Mucosa of descending colon (tissue), 3 donors: ENCODE measurements at regions not wholly inside any gene's neighbourhood (a gene's known extent, or its start where the extent isn't known, plus 50 kb on each side); places are given as distances from the start of the nearest gene placed in this dataset.
"Not testable (repeated sequence)": the region's sequence is repeated elsewhere in the genome, so short reads cannot be mapped to it uniquely, and the experiment has no call there.

ENCODE experiments used
- ATAC-seq: fragments of 200-7000 bp; cut with Tn5 transposase; one replicate; pipeline ENCODE4 v1.9.1; 2020; ENCODE audit warnings: mild to moderate bottlenecking, moderate library complexity
- DNase-seq, 3 donors: peaks; one replicate each; pipeline ENCODE4 v3.0.0-alpha.2; 2020
- H3K36me3 ChIP-seq: fragments of 200-600 bp; one replicate; pipeline ENCODE4 v1.8.0; 2021; ENCODE audit warnings: low read depth, mild to moderate bottlenecking
- H3K4me1 ChIP-seq: fragments of 200-600 bp; one replicate; pipeline ENCODE4 v1.8.0; 2021; ENCODE audit warnings: low read depth, mild to moderate bottlenecking
- H3K4me3 ChIP-seq: fragments of 200-600 bp; one replicate; pipeline ENCODE4 v1.8.0; 2021; ENCODE audit warnings: mild to moderate bottlenecking
- H3K9me3 ChIP-seq: fragments of 200-600 bp; one replicate; pipeline ENCODE4 v1.8.0; 2021; ENCODE audit warnings: mild to moderate bottlenecking
- intact Hi-C, 2 donors: fragments of 100-400 bp; cut with DNase I in 1 of 2; cut with micrococcal nuclease in 1 of 2; formaldehyde crosslinking; loops; one replicate each; pipeline versions ENCODE4 v1.11.0 to v1.11.1; 2022; cut with DNase I, micrococcal nuclease
- TF ChIP-seq, protein P1 (sequence below): fragments of 200-600 bp; IDR thresholded peaks from one replicate; pipeline ENCODE4 v1.8.0; 2022; ENCODE audit warnings: antibody characterized with exemption, mild to moderate bottlenecking
- donor health status: DM: no; HTN: no; CAD: no; lungs with moderate emphysema.
- donor health status: DM: no; HTN: no; CAD: no.
- donor health status: DM: no; HTN: yes; CAD: no.

DNA sequence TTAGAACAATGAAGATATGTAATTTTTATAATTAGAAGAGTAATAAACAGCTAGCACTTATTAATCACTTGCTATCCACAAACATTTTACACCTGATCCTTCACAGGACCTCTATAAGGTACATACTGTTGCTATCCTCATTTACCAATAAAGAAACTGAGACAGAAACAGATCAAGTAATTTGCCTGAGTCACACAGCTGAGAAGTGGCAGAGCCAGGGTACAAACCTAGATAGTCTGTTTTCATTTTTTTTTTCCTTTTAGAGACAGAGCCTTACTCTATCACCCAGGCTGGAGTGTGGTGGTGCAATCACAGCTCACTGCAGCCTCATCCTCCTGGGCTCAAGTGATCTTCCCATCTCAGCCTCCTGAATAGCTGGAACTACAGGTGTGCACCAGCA is 71.8 kb upstream of the PTH start:
- intact Hi-C loops = no loop called here
- TF ChIP-seq, protein P1, sequence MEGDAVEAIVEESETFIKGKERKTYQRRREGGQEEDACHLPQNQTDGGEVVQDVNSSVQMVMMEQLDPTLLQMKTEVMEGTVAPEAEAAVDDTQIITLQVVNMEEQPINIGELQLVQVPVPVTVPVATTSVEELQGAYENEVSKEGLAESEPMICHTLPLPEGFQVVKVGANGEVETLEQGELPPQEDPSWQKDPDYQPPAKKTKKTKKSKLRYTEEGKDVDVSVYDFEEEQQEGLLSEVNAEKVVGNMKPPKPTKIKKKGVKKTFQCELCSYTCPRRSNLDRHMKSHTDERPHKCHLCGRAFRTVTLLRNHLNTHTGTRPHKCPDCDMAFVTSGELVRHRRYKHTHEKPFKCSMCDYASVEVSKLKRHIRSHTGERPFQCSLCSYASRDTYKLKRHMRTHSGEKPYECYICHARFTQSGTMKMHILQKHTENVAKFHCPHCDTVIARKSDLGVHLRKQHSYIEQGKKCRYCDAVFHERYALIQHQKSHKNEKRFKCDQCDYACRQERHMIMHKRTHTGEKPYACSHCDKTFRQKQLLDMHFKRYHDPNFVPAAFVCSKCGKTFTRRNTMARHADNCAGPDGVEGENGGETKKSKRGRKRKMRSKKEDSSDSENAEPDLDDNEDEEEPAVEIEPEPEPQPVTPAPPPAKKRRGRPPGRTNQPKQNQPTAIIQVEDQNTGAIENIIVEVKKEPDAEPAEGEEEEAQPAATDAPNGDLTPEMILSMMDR = no peak
- H3K36me3 ChIP-seq = no peaks in the 10 kb centered on the region
- ATAC-seq = no peak
- no peaks in the 10 kb centered on the region for H3K9me3 ChIP-seq
- no peaks in the 10 kb centered on the region for H3K4me1 ChIP-seq
- no peak overlapping the region for H3K4me3 ChIP-seq
- no peak for DNase-seq

DNA sequence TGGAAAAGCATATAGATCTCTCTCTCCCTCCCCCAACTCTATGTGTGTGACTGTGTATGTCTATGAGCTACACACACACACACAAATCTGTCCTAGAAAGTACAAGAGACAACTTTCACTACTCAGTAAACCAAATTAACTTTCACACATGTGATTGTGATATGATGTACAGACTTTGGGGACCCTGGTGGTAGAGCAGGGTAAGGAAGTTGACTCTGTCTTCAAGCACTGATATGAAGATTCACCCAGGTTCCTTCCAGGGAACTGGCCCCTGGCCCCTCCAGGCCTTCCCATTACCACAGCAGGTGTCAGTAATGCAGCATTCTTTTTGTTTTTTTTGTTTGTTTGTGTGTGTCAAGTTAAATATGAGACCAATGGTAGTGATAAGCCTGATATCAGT is 66.1 kb upstream of the PTH start:
- Histone ChIP-seq H3K36me3 (no peaks in the 10 kb centered on the region), H3K9me3 (no peaks in the 10 kb centered on the region), H3K4me3 (no peak overlapping the region), H3K4me1 (no peaks in the 10 kb centered on the region)
- intact Hi-C loops = no loop called here
- TF ChIP-seq, protein P1 = no peak
- DNase-seq (no peak), ATAC-seq (no peak)

DNA sequence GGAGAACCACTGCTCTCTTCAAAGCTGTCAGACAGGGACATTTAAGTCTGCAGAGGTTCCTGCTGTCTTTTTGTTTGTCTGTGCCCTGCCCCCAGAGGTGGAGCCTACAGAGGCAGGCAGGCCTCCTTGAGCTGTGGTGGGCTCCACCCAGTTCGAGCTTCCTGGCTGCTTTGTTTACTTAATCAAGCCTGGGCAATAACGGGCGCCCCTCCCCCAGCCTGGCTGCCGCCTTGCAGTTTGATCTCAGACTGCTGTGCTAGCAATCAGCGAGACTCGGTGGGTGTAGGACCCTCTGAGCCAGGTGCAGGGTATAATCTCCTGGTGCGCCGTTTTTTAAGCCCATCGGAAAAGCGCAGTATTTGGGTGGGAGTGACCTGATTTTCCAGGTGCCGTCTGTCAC is 64.5 kb upstream of the PTH start:
- ATAC-seq, H3K4me3 ChIP-seq, H3K36me3 ChIP-seq, H3K4me1 ChIP-seq, H3K9me3 ChIP-seq, intact Hi-C loops: not testable (repeated sequence)
- DNase-seq = peak; percentile 80 to 88 (median 85)

DNA sequence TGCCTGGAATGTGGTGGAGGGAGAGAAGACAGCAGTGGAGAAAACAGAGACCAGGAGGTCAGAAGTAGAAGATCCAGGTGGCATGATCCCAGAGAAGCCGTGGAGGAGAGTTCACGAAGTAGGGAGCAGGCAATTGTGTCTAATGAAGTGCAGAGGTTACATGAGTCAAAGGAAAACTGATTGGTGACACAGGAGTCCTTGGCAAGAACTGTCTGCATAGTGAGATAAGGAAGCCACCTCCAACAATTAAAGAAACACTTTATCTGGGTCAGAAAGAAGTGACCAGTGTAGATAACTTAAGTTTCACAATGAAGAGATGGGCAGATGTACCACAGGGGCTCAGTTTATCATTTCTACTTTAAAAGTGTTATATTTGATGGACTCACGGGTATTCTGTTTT is 57.0 kb upstream of the PTH start:
- no peak for ATAC-seq
- H3K36me3 ChIP-seq = no peaks in the 10 kb centered on the region
- TF ChIP-seq, protein P1 = no peak
- H3K9me3 ChIP-seq = no peaks in the 10 kb centered on the region
- no peak for DNase-seq
- no peak overlapping the region for H3K4me3 ChIP-seq
- H3K4me1 ChIP-seq = no peaks in the 10 kb centered on the region
- intact Hi-C loops = no loop called here

DNA sequence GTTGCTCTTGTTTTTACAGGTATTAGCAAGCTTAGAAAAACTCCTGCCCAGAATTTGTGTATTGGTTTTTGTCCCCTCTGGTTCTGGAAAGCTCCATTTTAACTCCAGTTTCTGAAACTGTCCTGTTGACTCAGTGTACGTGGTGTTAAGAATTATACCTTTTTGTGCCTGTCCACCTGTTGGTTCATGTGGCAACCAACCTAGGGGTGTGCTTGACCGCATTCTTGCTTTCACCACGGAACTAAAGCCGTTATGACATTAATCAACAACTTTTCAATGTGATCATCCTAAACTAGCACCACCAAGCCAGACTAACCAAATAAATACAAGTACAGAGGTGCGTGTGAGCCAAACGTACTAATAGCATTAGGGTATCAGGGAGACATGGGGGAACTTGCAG is 56.0 kb upstream of the PTH start:
- Histone ChIP-seq H3K4me1 (no peaks in the 10 kb centered on the region), H3K36me3 (no peaks in the 10 kb centered on the region), H3K9me3 (peaks cover 1% of the 10 kb centered on the region), H3K4me3 (no peak overlapping the region)
- DNase-seq (no peak), ATAC-seq (no peak)
- intact Hi-C loops = no loop called here
- TF ChIP-seq, protein P1 = no peak

DNA sequence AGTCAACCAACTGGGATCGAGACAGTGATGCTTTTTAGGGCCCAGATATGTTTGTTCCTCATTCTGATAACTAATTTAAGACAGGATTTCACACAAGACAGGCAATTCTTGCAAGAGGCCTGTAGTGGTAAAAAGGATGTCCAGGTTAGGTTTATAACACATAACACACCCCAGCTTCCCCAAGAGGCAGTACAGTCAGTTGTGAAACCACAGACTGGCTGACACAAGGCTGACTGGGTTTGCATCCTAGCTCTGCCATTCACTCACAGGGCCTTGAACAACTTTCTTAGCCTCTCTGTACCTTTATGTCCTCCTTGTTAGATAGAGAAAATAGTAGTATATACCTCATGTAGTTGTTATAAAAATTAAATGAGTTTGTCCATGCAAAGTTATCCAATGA is 55.0 kb upstream of the PTH start:
- Histone ChIP-seq H3K9me3 (peaks cover 12% of the 10 kb centered on the region), H3K4me1 (no peaks in the 10 kb centered on the region), H3K36me3 (no peaks in the 10 kb centered on the region), H3K4me3 (no peak overlapping the region)
- intact Hi-C loops = no loop called here
- no peak for DNase-seq
- TF ChIP-seq, protein P1 = no peak
- no peak for ATAC-seq

DNA sequence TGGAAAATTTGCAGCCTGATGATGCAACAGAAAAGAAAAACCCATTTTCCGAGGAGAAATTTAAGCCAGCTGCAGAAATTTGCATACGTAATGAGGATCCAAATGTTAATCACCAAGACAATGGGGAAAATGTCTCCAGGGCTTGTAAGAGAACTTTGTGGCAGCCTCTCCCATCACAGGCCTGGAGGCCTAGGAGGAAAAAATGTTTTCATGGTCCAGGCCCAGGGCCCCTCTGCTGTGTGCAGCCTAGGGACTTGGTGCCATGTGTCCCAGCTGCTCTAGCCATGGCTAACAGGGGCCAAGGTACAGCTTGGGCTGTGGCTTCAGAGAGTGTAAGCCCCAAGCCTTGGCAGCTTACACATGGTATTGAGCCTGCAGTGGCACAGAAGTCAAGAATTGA is 50.3 kb upstream of the PTH start:
- intact Hi-C loops, H3K4me1 ChIP-seq, H3K4me3 ChIP-seq, DNase-seq, H3K36me3 ChIP-seq, ATAC-seq: not testable (repeated sequence)
- peaks cover 16% of the 10 kb centered on the region for H3K9me3 ChIP-seq
